ENCODE measurements at regions not wholly inside any gene's neighbourhood (a gene's known extent, or its start where the extent isn't known, plus 50 kb on each side); places are given as distances from the start of the nearest gene placed in this dataset.

DNA sequence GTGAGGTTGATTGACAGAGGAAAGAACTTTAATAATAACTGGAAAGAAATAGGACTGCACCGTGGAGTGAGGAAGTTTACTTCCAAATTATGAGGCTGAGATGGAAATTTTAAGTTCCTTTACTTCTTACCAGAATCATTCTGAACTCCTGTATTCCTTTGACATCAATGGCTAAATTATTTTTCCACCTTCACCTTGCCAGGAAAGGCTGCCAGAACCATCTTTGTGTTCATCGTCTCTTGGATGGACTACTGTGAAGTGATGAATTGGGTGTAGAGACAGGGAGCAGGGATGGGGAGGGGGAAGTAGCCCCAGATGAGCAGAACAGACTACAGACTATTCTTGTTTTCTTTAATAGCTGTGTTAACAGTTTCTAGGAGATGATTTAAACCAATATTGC lies 102.1 kb upstream of the CEP162 start:
- TF ChIP-seq POLR2A (IDR thresholded peaks at IDR 0.05) (no peak), CTCF (IDR thresholded peaks at IDR 0.05) (no peak)

DNA sequence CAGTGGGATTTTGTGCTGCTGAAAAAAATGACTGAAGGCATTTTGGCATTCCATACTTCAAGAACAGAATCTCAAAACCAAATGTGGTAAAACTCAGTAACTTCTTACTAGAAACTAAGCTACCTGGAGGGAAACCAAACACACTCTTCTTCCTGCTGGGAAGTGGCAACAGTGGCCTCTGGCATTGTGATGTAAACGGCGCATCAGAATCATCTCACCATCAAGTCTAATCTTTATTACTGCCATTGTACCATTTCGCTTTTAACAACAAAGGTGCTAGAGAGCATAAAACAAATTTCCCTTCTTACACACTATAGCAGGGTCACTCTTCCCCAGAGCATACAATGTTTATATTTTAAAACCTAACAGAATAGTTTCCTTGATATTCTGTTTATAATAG lies 101.6 kb upstream of the CEP162 start:
- Histone ChIP-seq H3K4me3 (no peak overlapping the region), H3K9me3 (no peaks in the 10 kb centered on the region), H3K27ac (no peak overlapping the region), H3K36me3 (replicated peaks in 1 of 2; ENCODE audit: insufficient read depth in 1 of 2, low read depth in 2 of 2) (no peaks in the 10 kb centered on the region), H3K4me1 (no peaks in the 10 kb centered on the region), H3K27me3 (no peaks in the 10 kb centered on the region)
- ATAC-seq (no peak), DNase-seq (no peak)
- no peak for TF ChIP-seq POLR2A (IDR thresholded peaks at IDR 0.05)
- no peak for TF ChIP-seq CTCF (IDR thresholded peaks at IDR 0.05)
- 41 to 52% methylated on average over 3 of the region's 3 CpGs for WGBS, 2 donors
- intact Hi-C loops (cut with DNase I) = no loop called here

More for the DNA sequence above, 102.1 kb upstream of the CEP162 start:
- H3K4me3 ChIP-seq = no peak overlapping the region
- H3K4me1 ChIP-seq = no peaks in the 10 kb centered on the region
- WGBS, 2 donors = 38 to 43% methylated on average over 2 of the region's 2 CpGs
- no peaks in the 10 kb centered on the region for H3K9me3 ChIP-seq
- no peaks in the 10 kb centered on the region for H3K36me3 ChIP-seq (replicated peaks in 1 of 2; ENCODE audit: insufficient read depth in 1 of 2, low read depth in 2 of 2)
- intact Hi-C loops (cut with DNase I) = no loop called here
- no peak for ATAC-seq
- H3K27me3 ChIP-seq = no peaks in the 10 kb centered on the region
- no peak overlapping the region for H3K27ac ChIP-seq
- no peak for DNase-seq

- H3K4me1 ChIP-seq = no peaks in the 10 kb centered on the region
- H3K27ac ChIP-seq = no peak overlapping the region
- intact Hi-C loops (cut with DNase I) = no loop called here
- ATAC-seq = no peak
- H3K27me3 ChIP-seq = no peaks in the 10 kb centered on the region
- no peak overlapping the region for H3K4me3 ChIP-seq
- no peak for TF ChIP-seq POLR2A (IDR thresholded peaks at IDR 0.05)
- TF ChIP-seq CTCF (IDR thresholded peaks at IDR 0.05) = no peak
- no peaks in the 10 kb centered on the region for H3K9me3 ChIP-seq
- H3K36me3 ChIP-seq (replicated peaks in 1 of 2; ENCODE audit: insufficient read depth in 1 of 2, low read depth in 2 of 2) = no peaks in the 10 kb centered on the region
- DNase-seq = no peak
- 47 to 49% methylated on average over 2 of the region's 2 CpGs for WGBS, 2 donors
These were observed 90.0 kb upstream of the CEP162 start for GRCh38 chr6:84317463-84317862.

GRCh38 chr6:84314377-84314898 lies 87.0 kb upstream of the CEP162 start:
- no peak for ATAC-seq
- DNase-seq = no peak
- no peak for TF ChIP-seq POLR2A (IDR thresholded peaks at IDR 0.05)
- TF ChIP-seq CTCF (IDR thresholded peaks at IDR 0.05) = no peak
- Histone ChIP-seq H3K27ac (no peak overlapping the region), H3K4me1 (no peaks in the 10 kb centered on the region), H3K9me3 (no peaks in the 10 kb centered on the region), H3K36me3 (replicated peaks in 1 of 2; ENCODE audit: insufficient read depth in 1 of 2, low read depth in 2 of 2) (no peaks in the 10 kb centered on the region), H3K27me3 (no peaks in the 10 kb centered on the region), H3K4me3 (no peak overlapping the region)
- intact Hi-C loops (cut with DNase I) = no loop called here
- 39 to 43% methylated on average over 1 of the region's 1 CpG for WGBS, 2 donors

GRCh38 chr6:84309336-84309735 lies 81.9 kb upstream of the CEP162 start:
- Histone ChIP-seq H3K27me3 (no peaks in the 10 kb centered on the region), H3K36me3 (replicated peaks in 1 of 2; ENCODE audit: insufficient read depth in 1 of 2, low read depth in 2 of 2) (no peaks in the 10 kb centered on the region), H3K9me3 (no peaks in the 10 kb centered on the region), H3K27ac (no peak overlapping the region), H3K4me3 (no peak overlapping the region), H3K4me1 (no peaks in the 10 kb centered on the region)
- intact Hi-C loops (cut with DNase I) = no loop called here
- DNase-seq = no peak
- TF ChIP-seq CTCF (IDR thresholded peaks at IDR 0.05) (no peak), POLR2A (IDR thresholded peaks at IDR 0.05) (no peak)
- WGBS, 2 donors = 37 to 38% methylated on average over 2 of the region's 2 CpGs
- no peak for ATAC-seq

All from body of pancreas (tissue), 4 donors.